ENCODE measurements at regions not wholly inside any gene's neighbourhood (a gene's known extent, or its start where the extent isn't known, plus 50 kb on each side); places are given as distances from the start of the nearest gene placed in this dataset.

- WGBS (ENCODE audit: insufficient coverage) = no CpG with 5 or more reads among the region's 1 CpG
- Mint-ChIP-seq H3K27me3 (no peaks in the 10 kb centered on the region), H3K4me3 (no peak overlapping the region), H3K4me1 (no peaks in the 10 kb centered on the region), H3K9me3 (ENCODE audit: insufficient read depth) (peaks cover 2% of the 10 kb centered on the region), H3K27ac (no peak overlapping the region)
- Histone ChIP-seq H3K4me1 (ENCODE audit: control insufficient read depth in 2 of 2, insufficient read depth in 2 of 2, low read length in 2 of 2) (no peaks in the 10 kb centered on the region), H3K79me2 (ENCODE audit: control insufficient read depth, insufficient read depth, low read length) (no peaks in the 10 kb centered on the region), H3K9me3 (ENCODE audit: control extremely low read depth in 1 of 3, control insufficient read depth in 2 of 3, insufficient read depth in 1 of 3, low read length in 2 of 3) (peaks cover 0 to 2% (median 0%) of the 10 kb centered on the region in 3 donors), H3K36me3 (replicated peaks in 1 of 2; ENCODE audit: control extremely low read depth in 1 of 2, control insufficient read depth in 1 of 2, extremely low read depth in 1 of 2, insufficient read depth in 2 of 2, low read length in 1 of 2) (no peaks in the 10 kb centered on the region), H2AFZ (ENCODE audit: insufficient read depth, low read depth, low read length, poor library complexity, severe bottlenecking) (no peak overlapping the region), H3K4me2 (replicated peaks; ENCODE audit: low read depth, low read length, poor library complexity, severe bottlenecking) (no peak overlapping the region), H3K27me3 (replicated peaks in 1 of 4; ENCODE audit: control extremely low read depth in 1 of 4, control insufficient read depth in 3 of 4, insufficient read depth in 4 of 4, low read length in 3 of 4) (no peaks in the 10 kb centered on the region), H3K9ac (ENCODE audit: low read length) (no peak overlapping the region), H3K4me3 (ENCODE audit: control extremely low read depth in 1 of 5, extremely low read depth in 1 of 5, insufficient read depth in 1 of 5, low read depth in 2 of 5, low read length in 4 of 5) (no peak overlapping the region), H4K20me1 (ENCODE audit: control insufficient read depth, insufficient read depth, low read length, poor library complexity, severe bottlenecking) (no peaks in the 10 kb centered on the region), H3K27ac (ENCODE audit: low read length in 2 of 2) (no peak overlapping the region)
- no peak for TF ChIP-seq CTCF (IDR thresholded peaks at IDR 0.05)
- no peak for TF ChIP-seq EZH2 (IDR thresholded peaks at IDR 0.05; ENCODE audit: borderline replicate concordance, insufficient read depth, low read depth, low read length, poor library complexity, severe bottlenecking)
- POLR2A ChIA-PET = no interaction called here
- ATAC-seq (ENCODE audit: low read depth) (no peak), DNase-seq (no peak)
- CTCF ChIA-PET = no interaction called here
- intact Hi-C loops (cut with micrococcal nuclease) = no loop called here
Observed at GRCh38 chr9:12350775-12351174, 342.4 kb upstream of the TYRP1 start.

- H3K9ac ChIP-seq (ENCODE audit: low read length) = no peak overlapping the region
- no peaks in the 10 kb centered on the region for H3K4me1 ChIP-seq (ENCODE audit: control insufficient read depth in 2 of 2, insufficient read depth in 2 of 2, low read length in 2 of 2)
- WGBS (ENCODE audit: insufficient coverage) = 100% methylated on average over 1 of the region's 3 CpGs
- H3K36me3 ChIP-seq (replicated peaks in 1 of 2; ENCODE audit: control extremely low read depth in 1 of 2, control insufficient read depth in 1 of 2, extremely low read depth in 1 of 2, insufficient read depth in 2 of 2, low read length in 1 of 2) = no peaks in the 10 kb centered on the region
- DNase-seq = no peak
- ChIA-PET POLR2A (no interaction called here), CTCF (no interaction called here)
- ATAC-seq (ENCODE audit: low read depth) = no peak
- no peaks in the 10 kb centered on the region for H3K79me2 ChIP-seq (ENCODE audit: control insufficient read depth, insufficient read depth, low read length)
- H3K27ac ChIP-seq (ENCODE audit: low read length in 2 of 2) = no peak overlapping the region
- intact Hi-C loops (cut with micrococcal nuclease) = no loop called here
- no peak overlapping the region for H2AFZ ChIP-seq (ENCODE audit: insufficient read depth, low read depth, low read length, poor library complexity, severe bottlenecking)
- Mint-ChIP-seq H3K4me3 (no peak overlapping the region), H3K27me3 (no peaks in the 10 kb centered on the region), H3K27ac (no peak overlapping the region), H3K4me1 (no peaks in the 10 kb centered on the region), H3K9me3 (ENCODE audit: insufficient read depth) (peaks cover 2% of the 10 kb centered on the region)
- TF ChIP-seq CTCF (IDR thresholded peaks at IDR 0.05) = no peak
- TF ChIP-seq EZH2 (IDR thresholded peaks at IDR 0.05; ENCODE audit: borderline replicate concordance, insufficient read depth, low read depth, low read length, poor library complexity, severe bottlenecking) = no peak
- no peak overlapping the region for H3K4me3 ChIP-seq (ENCODE audit: control extremely low read depth in 1 of 5, extremely low read depth in 1 of 5, insufficient read depth in 1 of 5, low read depth in 2 of 5, low read length in 4 of 5)
- H3K9me3 ChIP-seq (ENCODE audit: control extremely low read depth in 1 of 3, control insufficient read depth in 2 of 3, insufficient read depth in 1 of 3, low read length in 2 of 3) = peaks cover 0 to 2% (median 0%) of the 10 kb centered on the region in 3 donors
- H3K27me3 ChIP-seq (replicated peaks in 1 of 4; ENCODE audit: control extremely low read depth in 1 of 4, control insufficient read depth in 3 of 4, insufficient read depth in 4 of 4, low read length in 3 of 4) = no peaks in the 10 kb centered on the region
- H3K4me2 ChIP-seq (replicated peaks; ENCODE audit: low read depth, low read length, poor library complexity, severe bottlenecking) = no peak overlapping the region
- H4K20me1 ChIP-seq (ENCODE audit: control insufficient read depth, insufficient read depth, low read length, poor library complexity, severe bottlenecking) = no peaks in the 10 kb centered on the region
Observed at GRCh38 chr9:12351293-12352044, 341.7 kb upstream of the TYRP1 start.

Measured in B cell (primary cell).